ENCODE measurements at regions not wholly inside any gene's neighbourhood (a gene's known extent, or its start where the extent isn't known, plus 50 kb on each side); places are given as distances from the start of the nearest gene placed in this dataset.
A peak's percentile ranks its signal among the peaks of the same experiment; 100 is the strongest.

DNA sequence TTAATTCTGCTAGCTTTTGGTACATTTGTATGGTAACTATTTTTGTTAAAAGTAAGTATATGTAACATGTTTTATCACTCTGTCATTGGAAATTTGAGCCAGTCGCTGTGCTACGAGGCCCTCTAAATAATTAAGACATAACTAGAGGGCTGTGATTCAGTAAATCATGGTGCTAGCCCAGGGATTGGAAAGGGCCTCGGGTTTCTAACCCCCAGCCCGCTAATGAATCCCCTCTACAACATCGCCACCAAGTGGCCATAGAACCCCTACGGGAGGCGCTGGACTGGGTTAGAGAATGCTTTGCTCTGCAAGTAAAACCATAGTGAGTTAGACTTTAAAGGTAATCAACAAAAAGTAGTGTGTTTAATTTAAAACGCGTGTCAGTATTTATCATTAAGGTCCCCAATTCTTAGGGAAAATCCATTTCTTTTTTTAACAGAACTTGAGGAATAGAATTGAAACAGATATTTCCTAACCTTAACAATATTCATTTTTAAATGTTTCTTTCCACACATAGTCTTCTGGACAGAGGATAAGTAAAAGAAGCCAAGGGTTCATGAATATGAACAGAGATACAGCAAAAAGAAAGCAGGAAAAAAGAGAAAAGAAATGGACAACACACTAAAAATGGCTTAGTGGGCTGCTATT, 744.7 kb downstream of the EPHA3 start:
- Histone ChIP-seq H2BK120ac (replicated peaks; ENCODE audit: low read depth, low read length) (no peak overlapping the region), H3K14ac (ENCODE audit: insufficient read length) (no peak overlapping the region), H4K91ac (replicated peaks; ENCODE audit: insufficient read length, low read length) (no peak overlapping the region), H2BK20ac (ENCODE audit: low read length) (no peak overlapping the region), H3K27ac (ENCODE audit: low read depth, low read length) (no peak overlapping the region), H3K23me2 (ENCODE audit: low read depth, low read length) (no peaks in the 10 kb centered on the region), H3K36me3 (ENCODE audit: control insufficient read depth in 2 of 4, insufficient read depth in 4 of 4, low read length in 3 of 4) (no peaks in the 10 kb centered on the region; a peak in 1 of 8 replicates), H3K9me3 (ENCODE audit: insufficient read depth in 2 of 2, low read depth in 1 of 2, low read length in 1 of 2) (no peaks in the 10 kb centered on the region), H3K79me2 (ENCODE audit: control insufficient read depth in 1 of 2, insufficient read depth in 2 of 2, low read length in 2 of 2) (no peaks in the 10 kb centered on the region), H3K18ac (ENCODE audit: extremely low read depth, low read length) (no peak overlapping the region), H3K79me1 (ENCODE audit: low read depth, low read length) (no peaks in the 10 kb centered on the region), H3K4me3 (ENCODE audit: extremely low read depth in 1 of 4, insufficient read depth in 2 of 4, low read depth in 3 of 4, low read length in 4 of 4) (no peak overlapping the region), H3K56ac (replicated peaks; ENCODE audit: insufficient read length, low read depth, low read length) (no peak overlapping the region), H2BK5ac (ENCODE audit: low read depth, low read length) (no peak overlapping the region), H3K27me3 (replicated peaks in 1 of 4; ENCODE audit: control insufficient read depth in 3 of 4, extremely low read depth in 1 of 4, insufficient read depth in 3 of 4, low read length in 3 of 4) (no peaks in the 10 kb centered on the region), H4K5ac (ENCODE audit: insufficient read length, low read depth, low read length) (no peak overlapping the region), H4K20me1 (replicated peaks in 1 of 2; ENCODE audit: control insufficient read depth in 1 of 2, insufficient read depth in 2 of 2, low read length in 2 of 2) (no peaks in the 10 kb centered on the region), H3K9ac (replicated peaks in 1 of 4; ENCODE audit: extremely low read depth in 1 of 4, low read depth in 3 of 4, low read length in 3 of 4) (no peak overlapping the region), H3K4me2 (ENCODE audit: insufficient read depth in 1 of 2, low read depth in 2 of 2, low read length in 2 of 2) (no peak overlapping the region), H4K8ac (ENCODE audit: extremely low read depth, insufficient read depth, low read length) (no peak overlapping the region), H2AK5ac (ENCODE audit: low read depth, low read length) (no peak overlapping the region), H3K23ac (ENCODE audit: insufficient read length) (no peak overlapping the region), H2BK15ac (ENCODE audit: low read length) (no peak overlapping the region), H2BK12ac (ENCODE audit: low read depth, low read length) (no peak overlapping the region), H3K4ac (replicated peaks; ENCODE audit: insufficient read length, low read depth, low read length) (no peak overlapping the region), H2AFZ (ENCODE audit: low read length) (no peak overlapping the region), H3K4me1 (replicated peaks in 1 of 4; ENCODE audit: control insufficient read depth in 3 of 4, insufficient read depth in 4 of 4, low read length in 3 of 4) (peaks cover 0 to 2% (median 0%) of the 10 kb centered on the region in 4 experiments; a peak in 1 of 7 replicates)
- FAIRE-seq (peak; percentile 73), DNase-seq (ENCODE audit: low read depth in 1 of 2, low spot score in 2 of 2) (peak; percentile 63 to 83)
- CTCF ChIA-PET (ENCODE audit: partially characterized antibody), result interaction anchor here (0.9 to 1.9 kb wide), 8 partner anchors 9 to 1633 kb away, joined by 3 to 9 read pairs (median 5); no protein-coding TSS in a partner anchor
- POLR2A ChIA-PET (ENCODE audit: partially characterized antibody), result no interaction called here
- TF ChIP-seq CTBP2 (IDR thresholded peaks at IDR 0.05; ENCODE audit: borderline replicate concordance, insufficient read depth, insufficient read length, low read length), result no peak
- TF ChIP-seq JUND (IDR thresholded peaks at IDR 0.05; ENCODE audit: low read length), result peak; percentile 5; the same call in 1 of the 2 replicates
- TF ChIP-seq RAD21 (IDR thresholded peaks at IDR 0.05 in 1 of 2, conservative IDR thresholded peaks at IDR 0.05 in 1 of 2; ENCODE audit: low read depth in 2 of 2, low read length in 2 of 2), result peak; percentile 97 to 99
- TF ChIP-seq, protein P1, sequence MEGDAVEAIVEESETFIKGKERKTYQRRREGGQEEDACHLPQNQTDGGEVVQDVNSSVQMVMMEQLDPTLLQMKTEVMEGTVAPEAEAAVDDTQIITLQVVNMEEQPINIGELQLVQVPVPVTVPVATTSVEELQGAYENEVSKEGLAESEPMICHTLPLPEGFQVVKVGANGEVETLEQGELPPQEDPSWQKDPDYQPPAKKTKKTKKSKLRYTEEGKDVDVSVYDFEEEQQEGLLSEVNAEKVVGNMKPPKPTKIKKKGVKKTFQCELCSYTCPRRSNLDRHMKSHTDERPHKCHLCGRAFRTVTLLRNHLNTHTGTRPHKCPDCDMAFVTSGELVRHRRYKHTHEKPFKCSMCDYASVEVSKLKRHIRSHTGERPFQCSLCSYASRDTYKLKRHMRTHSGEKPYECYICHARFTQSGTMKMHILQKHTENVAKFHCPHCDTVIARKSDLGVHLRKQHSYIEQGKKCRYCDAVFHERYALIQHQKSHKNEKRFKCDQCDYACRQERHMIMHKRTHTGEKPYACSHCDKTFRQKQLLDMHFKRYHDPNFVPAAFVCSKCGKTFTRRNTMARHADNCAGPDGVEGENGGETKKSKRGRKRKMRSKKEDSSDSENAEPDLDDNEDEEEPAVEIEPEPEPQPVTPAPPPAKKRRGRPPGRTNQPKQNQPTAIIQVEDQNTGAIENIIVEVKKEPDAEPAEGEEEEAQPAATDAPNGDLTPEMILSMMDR (IDR thresholded peaks at IDR 0.05; ENCODE audit: control extremely low read depth in 1 of 3, insufficient read depth in 1 of 3, low read depth in 1 of 3, low read length in 3 of 3), result peak; percentile 60 to 89 (median 81)
- TF ChIP-seq YY1 (IDR thresholded peaks at IDR 0.05; ENCODE audit: low read depth, low read length), result 0 out of 2 replicates have a peak, but pooled peaks have one; percentile 28
- TF ChIP-seq TEAD4 (IDR thresholded peaks at IDR 0.05; ENCODE audit: low read depth, low read length), result no peak
- 16% methylated on average over 9 of the region's 9 CpGs; no CpG with 5 or more reads in 1 of the 2 experiments for WGBS, 2 experiments (ENCODE audit: extremely low coverage in 1 of 2, insufficient coverage in 1 of 2, insufficient read length in 1 of 2, insufficient replicate concordance in 2 of 2, low coverage in 1 of 2, low lambda C conversion rate in 2 of 2, missing lambda C conversion rate in 1 of 2)

Measured in H1 (cell line).